Lower leg skin (tissue), 3 donors: ENCODE measurements at regions not wholly inside any gene's neighbourhood (a gene's known extent, or its start where the extent isn't known, plus 50 kb on each side); places are given as distances from the start of the nearest gene placed in this dataset.

Experiments
- CTCF ChIP-seq, 3 donors: fragments of 450-650 bp; IDR thresholded peaks; one replicate each; pipeline ENCODE4 v1.5.1; 2016; ENCODE audit warnings: antibody characterized with exemption in 3 of 3, mild to moderate bottlenecking in 3 of 3, moderate library complexity in 2 of 3
- POLR2A ChIP-seq, 2 donors: fragments of 450-650 bp; IDR thresholded peaks; one replicate each; pipeline ENCODE4 v1.6.1; 2016 to 2017; ENCODE audit warnings: antibody characterized with exemption in 2 of 2, mild to moderate bottlenecking in 1 of 2, moderate library complexity in 1 of 2

- TF ChIP-seq CTCF (IDR thresholded peaks at IDR 0.05) (no peak), POLR2A (IDR thresholded peaks at IDR 0.05) (no peak)
Observed at GRCh38 chr1:94608852-94609530, 67.4 kb upstream of the F3 start.
